Glutamatergic neuron (in vitro differentiated cells): ENCODE measurements at regions not wholly inside any gene's neighbourhood (a gene's known extent, or its start where the extent isn't known, plus 50 kb on each side); places are given as distances from the start of the nearest gene placed in this dataset.

Experiments used
- DNase-seq: peaks from one replicate; pipeline ENCODE4 v3.0.0; 2022
- H3K27ac Mint-ChIP-seq: one replicate; pipeline ENCODE4 v1.8.0; 2020; ENCODE audit warnings: mild to moderate bottlenecking, mixed read lengths, inconsistent platforms; ENCODE audit not compliant: unreplicated experiment
- H3K27me3 Mint-ChIP-seq: one replicate; pipeline ENCODE4 v1.8.0; 2020; ENCODE audit warnings: mild to moderate bottlenecking, moderate library complexity, mixed read lengths, inconsistent platforms; ENCODE audit not compliant: unreplicated experiment
- H3K36me3 Mint-ChIP-seq: one replicate; pipeline ENCODE4 v1.8.0; 2020; ENCODE audit warnings: mild to moderate bottlenecking, mixed read lengths, inconsistent platforms; ENCODE audit not compliant: unreplicated experiment
- H3K4me1 Mint-ChIP-seq: one replicate; pipeline ENCODE4 v1.8.0; 2020; ENCODE audit warnings: mild to moderate bottlenecking, low read depth, mixed read lengths, inconsistent platforms; ENCODE audit not compliant: unreplicated experiment
- H3K4me3 Mint-ChIP-seq: one replicate; pipeline ENCODE4 v1.8.0; 2020; ENCODE audit warnings: mild to moderate bottlenecking, mixed read lengths, inconsistent platforms; ENCODE audit not compliant: unreplicated experiment
- H3K9me3 Mint-ChIP-seq: one replicate; pipeline ENCODE4 v1.8.0; 2020; ENCODE audit warnings: mild to moderate bottlenecking, moderate library complexity, mixed read lengths, inconsistent platforms; ENCODE audit not compliant: unreplicated experiment
- CTCF ChIP-seq: fragments of 200-600 bp; sonication (generic); IDR thresholded peaks from one replicate; pipeline ENCODE4 v1.5.0; 2021; ENCODE audit not compliant: partially characterized antibody, unreplicated experiment

DNA sequence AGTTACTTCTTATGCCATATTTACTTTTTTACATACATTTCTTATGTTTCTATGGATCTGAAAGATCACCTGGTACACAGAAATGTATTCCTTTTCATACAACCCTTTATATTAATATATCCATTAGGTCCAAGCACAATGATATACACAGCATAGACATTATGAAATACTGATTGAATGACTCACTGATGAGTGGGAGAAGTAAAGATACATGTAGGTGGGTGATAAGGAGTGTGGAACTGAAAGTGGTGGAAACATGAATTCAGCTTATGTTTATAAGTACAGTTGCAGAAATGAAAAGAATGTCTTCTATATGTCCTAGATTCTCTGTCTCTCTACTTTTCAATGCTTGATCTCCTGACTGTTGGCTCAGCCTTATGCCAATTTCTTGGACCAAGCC is 87.9 kb downstream of the YIPF7 start:
- DNase-seq: no peak
- Mint-ChIP-seq H3K4me1 (no peaks in the 10 kb centered on the region), H3K9me3 (peaks cover 2% of the 10 kb centered on the region), H3K4me3 (no peak overlapping the region), H3K27me3 (peaks cover 4% of the 10 kb centered on the region), H3K27ac (no peak overlapping the region), H3K36me3 (peaks cover 4% of the 10 kb centered on the region)
- no peak for TF ChIP-seq CTCF

- no peaks in the 10 kb centered on the region for H3K27me3 Mint-ChIP-seq
- H3K4me1 Mint-ChIP-seq: peaks cover 5% of the 10 kb centered on the region
- TF ChIP-seq CTCF: no peak
Measured at GRCh38 chr4:44558031-44558605, 93.3 kb downstream of the YIPF7 start.

DNA sequence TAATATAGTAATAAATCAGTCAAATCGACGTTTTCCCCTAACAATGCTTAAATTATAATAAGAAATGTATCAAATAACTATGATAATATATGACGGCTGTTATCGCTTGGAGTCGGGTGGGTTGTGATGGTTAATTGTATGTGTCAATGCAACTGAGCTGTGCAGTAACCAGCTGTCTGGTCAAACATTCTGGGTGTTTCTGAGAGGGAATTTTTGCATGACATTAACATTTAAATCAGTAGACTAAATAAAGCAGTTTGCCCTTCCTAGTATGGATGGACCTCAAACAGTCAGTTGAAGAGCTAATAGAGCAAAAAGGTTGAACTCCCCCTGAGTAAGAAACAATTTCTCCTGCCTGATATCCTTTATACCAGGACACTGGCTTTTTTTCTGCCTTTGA is 96.7 kb downstream of the YIPF7 start:
- no peak for TF ChIP-seq CTCF
- H3K9me3 Mint-ChIP-seq: no peaks in the 10 kb centered on the region
- H3K27ac Mint-ChIP-seq: no peak overlapping the region

More at GRCh38 chr4:44558031-44558605, 93.3 kb downstream of the YIPF7 start:
- Mint-ChIP-seq H3K27ac (peak overlapping the region; percentile 70), H3K36me3 (no peaks in the 10 kb centered on the region), H3K9me3 (no peaks in the 10 kb centered on the region), H3K4me3 (no peak overlapping the region)
- DNase-seq: no peak

DNA sequence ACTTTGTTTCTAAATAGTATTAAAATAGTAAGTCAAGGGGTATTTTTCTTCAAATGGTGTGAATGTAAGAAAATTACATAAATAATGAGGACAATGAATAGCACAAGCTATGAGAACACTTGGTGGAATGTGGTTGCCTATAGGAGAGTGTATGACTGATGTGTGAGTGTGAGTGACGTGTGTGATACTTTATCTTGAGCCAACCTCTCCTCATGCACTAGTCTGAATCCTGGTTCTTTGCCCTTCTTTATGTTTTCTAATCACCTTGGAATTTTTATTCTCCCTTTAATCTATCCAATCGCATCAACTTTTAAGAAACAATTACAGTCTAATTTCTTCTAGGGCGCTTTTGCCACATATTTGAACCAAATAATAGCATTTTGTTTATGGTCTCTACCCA is 98.2 kb downstream of the YIPF7 start:
- no peaks in the 10 kb centered on the region for H3K9me3 Mint-ChIP-seq
- H3K4me1 Mint-ChIP-seq: peaks cover 3% of the 10 kb centered on the region
- TF ChIP-seq CTCF: no peak
- no peaks in the 10 kb centered on the region for H3K36me3 Mint-ChIP-seq
- no peak overlapping the region for H3K27ac Mint-ChIP-seq
- H3K4me3 Mint-ChIP-seq: no peak overlapping the region
- no peak for DNase-seq
- H3K27me3 Mint-ChIP-seq: no peaks in the 10 kb centered on the region

More for the DNA sequence above, 96.7 kb downstream of the YIPF7 start:
- no peak overlapping the region for H3K4me3 Mint-ChIP-seq
- H3K4me1 Mint-ChIP-seq: peaks cover 5% of the 10 kb centered on the region
- no peaks in the 10 kb centered on the region for H3K36me3 Mint-ChIP-seq
- no peak for DNase-seq
- no peaks in the 10 kb centered on the region for H3K27me3 Mint-ChIP-seq

DNA sequence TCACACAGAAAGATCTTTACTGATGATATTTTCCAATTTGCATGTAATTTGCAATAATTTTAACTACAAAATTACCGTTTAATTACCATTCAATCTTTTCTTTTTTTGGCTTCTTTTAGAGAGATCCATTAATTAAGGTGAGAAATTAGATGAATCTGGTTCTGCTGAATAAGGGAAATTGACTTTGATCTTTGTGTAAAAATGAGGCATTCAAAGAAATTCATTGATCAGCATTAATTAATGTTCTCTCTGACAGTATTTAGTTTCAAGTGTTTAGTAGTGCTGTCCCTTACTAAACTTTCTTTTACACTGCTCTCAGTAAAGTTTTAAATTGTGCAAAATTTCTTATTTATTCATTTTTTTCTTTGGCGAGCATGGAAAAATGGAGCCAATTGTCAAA is 97.2 kb upstream of the KCTD8 start:
- no peak overlapping the region for H3K4me3 Mint-ChIP-seq
- H3K27me3 Mint-ChIP-seq: no peaks in the 10 kb centered on the region
- TF ChIP-seq CTCF: no peak
- H3K9me3 Mint-ChIP-seq: no peaks in the 10 kb centered on the region
- no peak for DNase-seq
- H3K36me3 Mint-ChIP-seq: no peaks in the 10 kb centered on the region
- H3K4me1 Mint-ChIP-seq: no peaks in the 10 kb centered on the region
- no peak overlapping the region for H3K27ac Mint-ChIP-seq
